Rectal smooth muscle tissue (tissue), 1 donor: ENCODE measurements at regions not wholly inside any gene's neighbourhood (a gene's known extent, or its start where the extent isn't known, plus 50 kb on each side); places are given as distances from the start of the nearest gene placed in this dataset.

Source experiments
- H3K27ac ChIP-seq: one replicate; pipeline ENCODE4 v1.7.0; 2013; ENCODE audit warnings: low read depth, low read length, inconsistent platforms
- H3K27me3 ChIP-seq: one replicate; pipeline ENCODE4 v1.7.0; 2013; ENCODE audit warnings: low read length; ENCODE audit not compliant: control insufficient read depth, insufficient read depth
- H3K36me3 ChIP-seq: one replicate; pipeline ENCODE4 v1.7.0; 2013; ENCODE audit warnings: low read length; ENCODE audit not compliant: control insufficient read depth, insufficient read depth
- H3K4me1 ChIP-seq: one replicate; pipeline ENCODE4 v1.7.0; 2013; ENCODE audit warnings: low read length; ENCODE audit not compliant: control insufficient read depth, insufficient read depth
- H3K4me3 ChIP-seq: one replicate; pipeline ENCODE4 v1.7.0; 2013; ENCODE audit warnings: low read length
- H3K9ac ChIP-seq: one replicate; pipeline ENCODE4 v1.7.0; 2013; ENCODE audit warnings: low read length

DNA sequence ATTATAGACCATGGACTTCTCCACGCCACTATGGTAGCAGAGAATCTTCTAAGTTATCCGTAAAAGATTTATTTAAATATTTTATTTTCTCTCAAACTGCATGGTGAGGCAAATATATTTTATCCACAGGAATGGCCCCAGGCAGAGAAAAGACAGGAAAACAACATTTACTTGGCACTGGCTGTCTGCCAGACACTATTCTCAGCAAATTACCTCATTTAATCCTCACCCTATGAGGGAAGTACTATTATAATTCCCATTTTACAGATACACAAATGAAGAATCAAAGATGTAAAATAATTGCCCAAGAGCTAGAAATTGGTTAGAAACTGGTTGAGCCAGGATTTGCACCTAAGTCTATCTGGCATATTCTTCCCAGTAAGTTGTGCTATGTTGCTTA lies 361.4 kb upstream of the IL12A start:
- no peaks in the 10 kb centered on the region for H3K27me3 ChIP-seq
- H3K27ac ChIP-seq, result no peak overlapping the region
- H3K4me3 ChIP-seq, result no peak overlapping the region
- H3K4me1 ChIP-seq, result no peaks in the 10 kb centered on the region
- no peaks in the 10 kb centered on the region for H3K36me3 ChIP-seq
- H3K9ac ChIP-seq, result no peak overlapping the region

DNA sequence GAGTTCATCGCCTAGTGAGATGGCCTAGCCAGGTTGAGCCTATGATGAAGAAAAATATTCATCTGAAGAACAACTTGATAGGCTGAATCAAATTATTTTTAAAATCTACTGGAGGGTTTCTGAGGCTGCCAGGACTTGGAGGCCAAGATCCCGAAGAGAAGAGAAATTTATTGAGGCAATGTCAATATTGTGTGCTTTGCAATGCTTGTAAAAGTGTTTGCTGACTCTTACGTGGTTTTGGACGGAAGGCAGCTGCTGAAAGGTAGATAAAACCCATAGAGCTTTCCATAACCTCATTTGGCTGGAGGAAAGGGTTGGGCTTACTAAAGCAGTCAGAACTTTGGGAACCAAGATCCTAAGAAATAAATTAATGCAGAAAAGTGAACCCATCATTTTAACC lies 361.0 kb upstream of the IL12A start:
- no peak overlapping the region for H3K27ac ChIP-seq
- H3K4me1 ChIP-seq, result no peaks in the 10 kb centered on the region
- no peaks in the 10 kb centered on the region for H3K36me3 ChIP-seq
- no peak overlapping the region for H3K4me3 ChIP-seq
- H3K27me3 ChIP-seq, result no peaks in the 10 kb centered on the region
- no peak overlapping the region for H3K9ac ChIP-seq

GRCh38 chr3:159629329-159630084 lies 359.1 kb upstream of the IL12A start:
- Histone ChIP-seq H3K27me3 (no peaks in the 10 kb centered on the region), H3K4me1 (no peaks in the 10 kb centered on the region), H3K4me3 (no peak overlapping the region), H3K27ac (no peak overlapping the region), H3K9ac (no peak overlapping the region), H3K36me3 (no peaks in the 10 kb centered on the region)

DNA sequence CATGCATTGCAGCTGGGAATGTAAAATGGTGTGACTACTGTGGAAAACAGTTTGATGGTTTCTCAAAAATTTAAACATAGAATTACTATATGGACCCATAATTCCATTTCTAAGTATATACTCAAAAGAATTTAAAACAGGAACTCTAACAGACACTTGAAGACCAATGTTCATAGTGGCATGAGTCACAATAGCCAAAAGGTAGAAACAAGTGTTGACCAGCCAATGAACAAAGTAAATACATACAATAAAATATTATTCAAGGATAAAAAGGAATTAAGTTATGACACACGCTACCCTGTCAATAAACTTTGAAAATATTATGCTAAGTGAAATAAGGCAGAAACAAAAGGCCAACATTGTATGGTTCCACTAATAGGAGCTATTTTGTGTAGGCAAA lies 357.4 kb upstream of the IL12A start:
- H3K9ac ChIP-seq, result no peak overlapping the region
- H3K27me3 ChIP-seq, result no peaks in the 10 kb centered on the region
- H3K4me1 ChIP-seq, result no peaks in the 10 kb centered on the region
- H3K27ac ChIP-seq, result no peak overlapping the region
- no peak overlapping the region for H3K4me3 ChIP-seq
- no peaks in the 10 kb centered on the region for H3K36me3 ChIP-seq

- H3K27ac ChIP-seq, result no peak overlapping the region
These were observed 356.5 kb upstream of the IL12A start for GRCh38 chr3:159632128-159632527.

GRCh38 chr3:159632851-159633250 lies 355.8 kb upstream of the IL12A start:
- H3K4me1 ChIP-seq, result no peaks in the 10 kb centered on the region
- H3K9ac ChIP-seq, result no peak overlapping the region
- no peak overlapping the region for H3K27ac ChIP-seq
- no peaks in the 10 kb centered on the region for H3K27me3 ChIP-seq
- no peaks in the 10 kb centered on the region for H3K36me3 ChIP-seq
- no peak overlapping the region for H3K4me3 ChIP-seq

More at GRCh38 chr3:159632128-159632527, 356.5 kb upstream of the IL12A start:
- Histone ChIP-seq H3K4me3 (no peak overlapping the region), H3K36me3 (no peaks in the 10 kb centered on the region), H3K4me1 (no peaks in the 10 kb centered on the region), H3K27me3 (no peaks in the 10 kb centered on the region), H3K9ac (no peak overlapping the region)

GRCh38 chr3:159634483-159634882 lies 354.2 kb upstream of the IL12A start:
- no peaks in the 10 kb centered on the region for H3K27me3 ChIP-seq
- H3K9ac ChIP-seq, result no peak overlapping the region
- H3K36me3 ChIP-seq, result no peaks in the 10 kb centered on the region
- no peak overlapping the region for H3K27ac ChIP-seq
- no peaks in the 10 kb centered on the region for H3K4me1 ChIP-seq
- no peak overlapping the region for H3K4me3 ChIP-seq

- no peak overlapping the region for H3K9ac ChIP-seq
- H3K4me1 ChIP-seq, result no peaks in the 10 kb centered on the region
- H3K4me3 ChIP-seq, result no peak overlapping the region
- H3K36me3 ChIP-seq, result no peaks in the 10 kb centered on the region
- no peaks in the 10 kb centered on the region for H3K27me3 ChIP-seq
- H3K27ac ChIP-seq, result no peak overlapping the region
These were observed 353.5 kb upstream of the IL12A start for GRCh38 chr3:159635047-159635641.

DNA sequence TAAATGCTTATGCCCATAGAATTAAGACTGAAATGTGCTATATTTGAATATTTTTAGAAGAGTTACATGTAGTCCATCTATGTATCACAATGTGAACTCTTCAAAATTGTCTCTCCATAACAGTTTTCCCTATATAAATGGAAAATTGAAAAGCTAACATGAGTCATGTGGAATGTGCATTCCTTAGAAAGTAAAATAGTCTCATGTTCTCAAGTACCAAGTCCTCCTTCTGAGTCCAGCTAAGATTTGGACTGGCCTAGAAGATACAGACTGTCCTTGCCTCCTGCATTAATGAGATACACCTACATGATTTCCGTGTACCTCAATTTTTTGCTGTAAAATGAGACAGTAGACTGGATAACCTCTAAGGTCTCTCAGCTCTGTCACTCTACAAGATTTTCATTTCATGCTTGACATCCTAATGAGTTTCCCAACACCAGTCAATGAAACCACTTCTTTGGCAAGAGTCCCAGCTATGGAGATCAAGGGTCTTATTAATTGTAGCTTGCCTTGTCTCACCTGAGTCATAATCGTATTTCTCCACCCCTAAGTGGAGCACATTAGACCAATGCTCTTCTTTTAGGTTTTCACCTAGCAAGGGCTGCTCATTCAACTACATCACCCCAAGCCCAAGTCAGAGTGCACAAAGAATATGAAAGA lies 350.6 kb upstream of the IL12A start:
- H3K4me3 ChIP-seq, result no peak overlapping the region
- H3K27ac ChIP-seq, result no peak overlapping the region
- no peak overlapping the region for H3K9ac ChIP-seq
- H3K27me3 ChIP-seq, result no peaks in the 10 kb centered on the region
- no peaks in the 10 kb centered on the region for H3K4me1 ChIP-seq
- H3K36me3 ChIP-seq, result no peaks in the 10 kb centered on the region

- H3K9ac ChIP-seq, result no peak overlapping the region
- H3K4me3 ChIP-seq, result no peak overlapping the region
- no peaks in the 10 kb centered on the region for H3K4me1 ChIP-seq
- no peaks in the 10 kb centered on the region for H3K27me3 ChIP-seq
- no peak overlapping the region for H3K27ac ChIP-seq
- H3K36me3 ChIP-seq, result no peaks in the 10 kb centered on the region
These were observed 348.4 kb upstream of the IL12A start for GRCh38 chr3:159640225-159640624.

DNA sequence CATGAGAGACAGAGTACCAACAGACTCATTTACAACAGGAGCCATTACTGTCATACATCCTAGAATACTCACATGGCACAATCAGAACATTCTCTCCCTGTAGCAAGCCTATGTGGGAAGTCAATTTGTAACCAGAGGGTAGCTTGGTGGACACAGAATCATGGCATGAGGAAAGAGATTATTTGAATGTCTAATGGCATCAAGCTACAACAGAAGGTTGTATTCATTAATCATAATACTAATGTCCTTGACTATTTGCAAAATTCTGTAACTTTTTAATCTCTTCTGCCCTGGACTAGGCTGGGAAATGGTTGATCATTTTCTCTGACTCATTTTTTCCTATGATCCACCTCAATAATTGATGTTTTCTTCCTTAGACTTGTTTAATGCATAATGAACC lies 345.2 kb upstream of the IL12A start:
- no peaks in the 10 kb centered on the region for H3K27me3 ChIP-seq
- no peak overlapping the region for H3K9ac ChIP-seq
- no peak overlapping the region for H3K4me3 ChIP-seq
- H3K4me1 ChIP-seq, result no peaks in the 10 kb centered on the region
- H3K27ac ChIP-seq, result no peak overlapping the region
- H3K36me3 ChIP-seq, result no peaks in the 10 kb centered on the region

- Histone ChIP-seq H3K4me1 (no peaks in the 10 kb centered on the region), H3K4me3 (no peak overlapping the region), H3K9ac (no peak overlapping the region), H3K27me3 (no peaks in the 10 kb centered on the region), H3K27ac (no peak overlapping the region), H3K36me3 (no peaks in the 10 kb centered on the region)
These were observed 342.8 kb upstream of the IL12A start for GRCh38 chr3:159645874-159646273.

GRCh38 chr3:159649951-159650350 lies 338.7 kb upstream of the IL12A start:
- Histone ChIP-seq H3K27me3 (no peaks in the 10 kb centered on the region), H3K4me3 (no peak overlapping the region)

More at GRCh38 chr3:159649951-159650350, 338.7 kb upstream of the IL12A start:
- H3K9ac ChIP-seq, result no peak overlapping the region
- H3K4me1 ChIP-seq, result no peaks in the 10 kb centered on the region
- no peaks in the 10 kb centered on the region for H3K36me3 ChIP-seq
- H3K27ac ChIP-seq, result no peak overlapping the region
